HEK293T (cell line): ENCODE measurements at regions not wholly inside any gene's neighbourhood (a gene's known extent, or its start where the extent isn't known, plus 50 kb on each side); places are given as distances from the start of the nearest gene placed in this dataset.

ENCODE experiments used
- BHLHE40 ChIP-seq: fragments of 450-650 bp; IDR thresholded peaks from 2 replicates; pipeline ENCODE4 v1.6.1; 2016; ENCODE audit warnings: mild to moderate bottlenecking, moderate library complexity, borderline replicate concordance
- CTBP1 ChIP-seq: fragments of 450-650 bp; IDR thresholded peaks from 2 replicates; pipeline ENCODE4 v1.6.1; 2016; ENCODE audit warnings: borderline replicate concordance
- ELF4 ChIP-seq: fragments of 450-650 bp; IDR thresholded peaks from 2 replicates; pipeline ENCODE4 v1.6.1; 2017; ENCODE audit warnings: antibody characterized with exemption
- FOXA1 ChIP-seq: fragments of 450-650 bp; IDR thresholded peaks from 2 replicates; pipeline ENCODE4 v1.6.1; 2016; ENCODE audit warnings: mild to moderate bottlenecking
- FOXK2 ChIP-seq: fragments of 450-650 bp; IDR thresholded peaks from 2 replicates; pipeline ENCODE4 v1.6.1; 2016; ENCODE audit warnings: mild to moderate bottlenecking
- FOXM1 ChIP-seq: fragments of 450-650 bp; IDR thresholded peaks from 2 replicates; pipeline ENCODE4 v1.6.1; 2017; ENCODE audit warnings: mild to moderate bottlenecking, borderline replicate concordance
- L3MBTL2 ChIP-seq: fragments of 450-650 bp; conservative IDR thresholded peaks from 2 replicates; pipeline ENCODE4 v1.6.1; 2016; ENCODE audit warnings: mild to moderate bottlenecking
- LEF1 ChIP-seq: fragments of 450-650 bp; IDR thresholded peaks from 2 replicates; pipeline ENCODE4 v1.6.1; 2017; ENCODE audit warnings: mild to moderate bottlenecking, borderline replicate concordance
- NFRKB ChIP-seq: fragments of 450-650 bp; IDR thresholded peaks from 2 replicates; pipeline ENCODE4 v1.6.1; 2016; ENCODE audit warnings: mild to moderate bottlenecking, moderate library complexity
- PKNOX1 ChIP-seq: fragments of 450-650 bp; IDR thresholded peaks from 2 replicates; pipeline ENCODE4 v1.6.1; 2016
- SP1 ChIP-seq: fragments of 450-650 bp; IDR thresholded peaks from 2 replicates; pipeline ENCODE4 v1.6.1; 2017
- SUZ12 ChIP-seq: fragments of 450-650 bp; IDR thresholded peaks from 2 replicates; pipeline ENCODE4 v1.6.1; 2016; ENCODE audit warnings: mild to moderate bottlenecking
- TARDBP ChIP-seq: fragments of 450-650 bp; IDR thresholded peaks from 2 replicates; pipeline ENCODE4 v1.6.1; 2016

DNA sequence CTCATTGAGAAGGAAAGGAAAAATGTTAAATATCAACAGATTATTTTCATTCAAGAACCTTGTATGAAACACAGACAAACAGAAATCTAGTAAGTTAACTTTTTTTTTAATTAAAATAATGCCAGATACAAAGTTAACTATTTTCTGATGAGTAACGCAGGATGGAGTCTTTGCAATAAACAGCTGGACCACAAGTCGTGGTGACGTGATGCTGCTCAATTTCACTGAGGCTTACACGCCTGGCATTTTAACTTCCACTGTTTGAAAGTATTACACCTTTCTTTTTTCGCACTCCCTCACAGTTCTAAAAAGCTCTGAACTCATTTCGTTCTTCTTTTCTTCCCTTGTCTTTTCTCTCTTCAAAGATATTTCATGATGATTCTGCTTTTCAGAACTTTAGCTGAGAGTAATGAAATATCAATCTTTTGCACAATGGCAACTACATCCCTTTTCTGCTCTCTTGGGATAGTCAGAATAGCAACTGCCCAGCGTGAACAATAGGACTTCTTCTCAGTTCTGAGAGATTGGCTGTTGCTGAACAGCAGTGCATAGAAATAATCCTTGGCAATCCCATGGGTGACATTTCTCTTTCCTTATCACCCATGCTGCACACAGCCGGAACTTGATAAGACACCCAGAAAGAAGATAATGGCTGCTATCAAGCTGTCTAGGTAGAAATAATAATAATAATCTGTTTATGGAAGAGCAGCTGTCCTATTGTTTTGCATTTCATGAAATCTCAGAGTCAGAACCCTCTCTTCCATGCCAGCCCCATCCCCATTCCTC lies 160.5 kb downstream of the BTG1 start:
- TF ChIP-seq FOXA1 (no peak), ELF4 (no peak), SP1 (no peak), BHLHE40 (no peak), SUZ12 (no peak), TARDBP (no peak), PKNOX1 (no peak), FOXK2 (no peak), FOXM1 (no peak), LEF1 (no peak), CTBP1 (no peak), NFRKB (no peak), L3MBTL2 (no peak)
